Thyroid gland (tissue), 4 donors: ENCODE measurements at regions not wholly inside any gene's neighbourhood (a gene's known extent, or its start where the extent isn't known, plus 50 kb on each side); places are given as distances from the start of the nearest gene placed in this dataset.

Source experiments
- DNase-seq, 2 donors: peaks; one replicate each; pipeline ENCODE4 v3.0.0-alpha.2; 2019
- H3K27ac ChIP-seq, 3 donors: fragments of 200-600 bp; sonication (generic); 1 replicate in 2 of 3; 2 replicates in 1 of 3; pipeline ENCODE4 v1.5.1; 2016 to 2019; ENCODE audit warnings: mild to moderate bottlenecking in 1 of 3, moderate library complexity in 1 of 3
- H3K27me3 ChIP-seq: fragments of 200-600 bp; sonication (generic); one replicate; pipeline ENCODE4 v1.5.1; 2019
- H3K36me3 ChIP-seq, 2 donors: fragments of 200-600 bp; sonication (generic); one replicate each; pipeline ENCODE4 v1.5.1; 2016 to 2019
- H3K4me1 ChIP-seq, 2 donors: fragments of 200-600 bp; sonication (generic); one replicate each; pipeline ENCODE4 v1.5.1; 2017 to 2019
- H3K4me3 ChIP-seq, 3 donors: fragments of 200-600 bp; sonication (generic); replicated peaks in 1 of 3; 1 replicate in 2 of 3; 2 replicates in 1 of 3; pipeline ENCODE4 v1.5.1; 2016; ENCODE audit warnings: mild to moderate bottlenecking in 1 of 3
- H3K9me3 ChIP-seq: fragments of 200-600 bp; sonication (generic); one replicate; pipeline ENCODE4 v1.5.1; 2017
- POLR2A ChIP-seq, 2 donors: fragments of 450-650 bp; IDR thresholded peaks; one replicate each; pipeline ENCODE4 v1.6.1; 2017; ENCODE audit warnings: antibody characterized with exemption in 2 of 2, mild to moderate bottlenecking in 2 of 2, moderate library complexity in 1 of 2
- WGBS, 2 donors: methylation state at CpG; one replicate each; pipeline ENCODE4 v1.1.5; 2017; 5-methylcytosine and 5-hydroxymethylcytosine counted together
- intact Hi-C: fragments of 100-400 bp; cut with DNase I; formaldehyde crosslinking; loops from one replicate; pipeline ENCODE4 v1.15.1; 2023
- TF ChIP-seq, protein P1 (sequence below), 6 experiments: fragments of 200-600 bp in 3 of 6; fragments of 450-650 bp in 3 of 6; sonication (generic) in 3 of 6; IDR thresholded peaks; one replicate each; pipeline ENCODE4 v1.5.1; 2016 to 2019; ENCODE audit warnings: antibody characterized with exemption in 6 of 6, mild to moderate bottlenecking in 2 of 6, inconsistent platforms in 1 of 6, moderate library complexity in 1 of 6

DNA sequence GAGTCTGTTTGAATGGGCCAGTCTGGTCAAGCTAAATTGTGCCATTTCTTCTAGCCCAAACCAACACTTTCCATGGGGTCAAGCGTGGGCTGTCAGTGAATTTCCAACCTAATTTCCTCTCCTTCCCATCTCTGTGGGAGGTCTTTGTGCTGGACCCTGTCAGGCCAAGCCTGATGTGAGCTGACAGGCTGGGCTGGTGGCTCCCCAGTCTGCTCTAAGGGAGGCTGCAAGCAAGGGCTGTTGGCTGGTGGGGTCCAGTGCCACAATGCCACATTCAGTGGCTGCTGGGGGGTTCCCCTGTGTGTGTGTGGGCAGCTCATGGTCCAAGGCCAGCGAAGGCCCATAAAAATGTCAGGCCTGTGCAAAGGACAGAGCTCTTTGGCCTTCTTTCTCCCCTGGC is 216.1 kb downstream of the OPA1 start:
- DNase-seq, result no peak
- intact Hi-C loops, result no loop called here
- no peaks in the 10 kb centered on the region for H3K36me3 ChIP-seq

DNA sequence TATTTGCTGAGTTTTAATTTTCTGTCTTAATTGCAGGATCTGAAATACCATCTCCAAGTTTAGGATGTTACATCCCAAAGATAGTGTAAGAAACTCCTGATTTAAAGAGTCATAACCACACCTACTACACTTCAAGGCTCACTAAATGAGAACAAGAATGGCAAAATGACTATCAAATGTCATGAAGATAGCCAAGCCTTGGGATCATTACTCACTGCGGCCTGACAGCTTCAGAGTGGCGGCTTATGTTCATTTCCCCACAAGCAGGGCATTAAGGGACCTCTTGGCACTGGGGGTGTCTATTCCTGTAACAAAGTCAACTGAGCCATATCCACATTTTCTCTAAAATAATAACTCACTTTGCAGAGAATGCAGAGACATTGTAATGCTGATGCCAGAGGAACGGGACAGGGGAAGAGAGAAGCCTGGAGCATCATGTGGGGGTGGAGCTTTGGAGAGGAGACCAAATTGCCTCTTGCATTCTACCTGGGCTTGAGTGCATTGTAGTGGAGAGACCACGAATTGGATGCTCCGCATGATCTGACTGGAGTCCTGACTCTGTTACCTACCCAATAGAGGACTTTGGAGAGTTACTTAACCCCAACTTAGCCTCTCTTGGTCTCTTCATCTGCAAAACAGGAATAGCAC is 219.2 kb downstream of the OPA1 start:
- Histone ChIP-seq H3K27ac (no peak overlapping the region), H3K27me3 (no peaks in the 10 kb centered on the region), H3K4me1 (peaks cover 0 to 6% of the 10 kb centered on the region in 2 donors), H3K9me3 (no peaks in the 10 kb centered on the region), H3K4me3 (no peak overlapping the region), H3K36me3 (no peaks in the 10 kb centered on the region)
- WGBS, 2 donors, result 86 to 92% methylated on average over 5 of the region's 5 CpGs
- intact Hi-C loops, result no loop called here
- DNase-seq, result no peak
- TF ChIP-seq, protein P1, sequence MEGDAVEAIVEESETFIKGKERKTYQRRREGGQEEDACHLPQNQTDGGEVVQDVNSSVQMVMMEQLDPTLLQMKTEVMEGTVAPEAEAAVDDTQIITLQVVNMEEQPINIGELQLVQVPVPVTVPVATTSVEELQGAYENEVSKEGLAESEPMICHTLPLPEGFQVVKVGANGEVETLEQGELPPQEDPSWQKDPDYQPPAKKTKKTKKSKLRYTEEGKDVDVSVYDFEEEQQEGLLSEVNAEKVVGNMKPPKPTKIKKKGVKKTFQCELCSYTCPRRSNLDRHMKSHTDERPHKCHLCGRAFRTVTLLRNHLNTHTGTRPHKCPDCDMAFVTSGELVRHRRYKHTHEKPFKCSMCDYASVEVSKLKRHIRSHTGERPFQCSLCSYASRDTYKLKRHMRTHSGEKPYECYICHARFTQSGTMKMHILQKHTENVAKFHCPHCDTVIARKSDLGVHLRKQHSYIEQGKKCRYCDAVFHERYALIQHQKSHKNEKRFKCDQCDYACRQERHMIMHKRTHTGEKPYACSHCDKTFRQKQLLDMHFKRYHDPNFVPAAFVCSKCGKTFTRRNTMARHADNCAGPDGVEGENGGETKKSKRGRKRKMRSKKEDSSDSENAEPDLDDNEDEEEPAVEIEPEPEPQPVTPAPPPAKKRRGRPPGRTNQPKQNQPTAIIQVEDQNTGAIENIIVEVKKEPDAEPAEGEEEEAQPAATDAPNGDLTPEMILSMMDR (IDR thresholded peaks at IDR 0.05), result no peak
- no peak for TF ChIP-seq POLR2A (IDR thresholded peaks at IDR 0.05)

More for the DNA sequence above, 216.1 kb downstream of the OPA1 start:
- H3K9me3 ChIP-seq, result no peaks in the 10 kb centered on the region
- 95 to 96% methylated on average over 2 of the region's 2 CpGs for WGBS, 2 donors
- no peak for TF ChIP-seq POLR2A (IDR thresholded peaks at IDR 0.05)
- TF ChIP-seq, protein P1 (IDR thresholded peaks at IDR 0.05), result no peak
- no peak overlapping the region for H3K27ac ChIP-seq
- H3K27me3 ChIP-seq, result no peaks in the 10 kb centered on the region
- H3K4me1 ChIP-seq, result no peaks in the 10 kb centered on the region
- no peak overlapping the region for H3K4me3 ChIP-seq

DNA sequence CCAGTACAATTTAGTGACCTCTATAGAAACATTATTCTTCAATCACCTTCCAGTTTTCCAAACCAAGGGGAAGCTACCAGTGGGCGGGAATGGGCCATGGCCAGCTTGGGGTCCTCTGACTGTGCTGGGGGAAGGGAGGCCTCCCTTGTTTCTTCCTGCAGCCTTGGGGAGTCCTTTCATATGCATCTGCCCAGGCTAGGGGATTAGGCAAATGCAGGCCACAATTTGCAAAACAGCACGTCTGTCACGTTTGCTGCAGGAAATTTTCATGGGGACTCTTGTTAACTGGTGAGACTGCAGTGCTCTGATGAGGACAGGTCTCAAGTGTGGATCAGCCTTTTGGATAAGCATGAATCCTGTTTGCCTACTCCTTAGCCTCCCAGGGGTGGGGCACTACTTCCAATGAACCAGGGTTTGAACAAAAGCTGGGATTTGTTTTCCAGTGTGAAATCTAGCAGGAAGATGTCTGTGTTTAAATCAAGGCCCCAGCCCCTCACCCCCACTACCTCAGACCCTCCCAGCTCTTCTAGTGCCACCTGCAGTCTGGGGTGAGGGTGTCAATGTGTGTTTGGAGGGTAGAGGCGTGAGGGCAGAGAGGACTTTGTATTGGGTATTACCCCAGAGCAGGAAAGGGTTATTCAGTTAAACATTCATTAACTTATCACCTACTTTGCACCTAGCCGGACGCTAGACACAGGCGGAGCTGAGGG is 219.9 kb downstream of the OPA1 start:
- no peak overlapping the region for H3K27ac ChIP-seq
- TF ChIP-seq, protein P1 (IDR thresholded peaks at IDR 0.05), result no peak
- no peak for TF ChIP-seq POLR2A (IDR thresholded peaks at IDR 0.05)
- H3K4me3 ChIP-seq, result no peak overlapping the region
- DNase-seq, result no peak
- H3K27me3 ChIP-seq, result no peaks in the 10 kb centered on the region
- no peaks in the 10 kb centered on the region for H3K36me3 ChIP-seq
- 92 to 97% methylated on average over 7 of the region's 7 CpGs for WGBS, 2 donors
- H3K9me3 ChIP-seq, result no peaks in the 10 kb centered on the region
- peaks cover 0 to 6% of the 10 kb centered on the region in 2 donors for H3K4me1 ChIP-seq
- intact Hi-C loops, result no loop called here

DNA sequence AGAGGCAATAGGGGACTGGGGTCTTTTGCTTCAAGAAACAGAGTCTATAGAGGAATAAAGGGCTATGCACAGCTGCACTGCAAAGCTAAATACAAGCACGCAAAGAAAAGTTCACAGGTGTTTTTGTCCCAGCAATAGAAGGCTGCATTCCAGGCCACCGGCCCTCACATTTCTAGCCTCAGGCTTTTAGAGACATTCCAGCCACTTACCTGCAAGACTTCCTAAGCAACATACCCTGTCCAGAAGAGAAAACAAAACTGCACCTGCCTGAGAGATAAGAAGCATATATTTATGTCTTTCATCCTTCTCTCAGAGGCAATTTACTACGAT is 220.5 kb downstream of the OPA1 start:
- 89 to 91% methylated on average over 3 of the region's 3 CpGs for WGBS, 2 donors
- no peak for DNase-seq
- no peak overlapping the region for H3K4me3 ChIP-seq
- no peaks in the 10 kb centered on the region for H3K36me3 ChIP-seq
- H3K27ac ChIP-seq, result no peak overlapping the region
- peaks cover 0 to 6% of the 10 kb centered on the region in 2 donors for H3K4me1 ChIP-seq
- no peaks in the 10 kb centered on the region for H3K27me3 ChIP-seq
- H3K9me3 ChIP-seq, result no peaks in the 10 kb centered on the region
- TF ChIP-seq, protein P1 (IDR thresholded peaks at IDR 0.05), result no peak
- TF ChIP-seq POLR2A (IDR thresholded peaks at IDR 0.05), result no peak
- intact Hi-C loops, result no loop called here

DNA sequence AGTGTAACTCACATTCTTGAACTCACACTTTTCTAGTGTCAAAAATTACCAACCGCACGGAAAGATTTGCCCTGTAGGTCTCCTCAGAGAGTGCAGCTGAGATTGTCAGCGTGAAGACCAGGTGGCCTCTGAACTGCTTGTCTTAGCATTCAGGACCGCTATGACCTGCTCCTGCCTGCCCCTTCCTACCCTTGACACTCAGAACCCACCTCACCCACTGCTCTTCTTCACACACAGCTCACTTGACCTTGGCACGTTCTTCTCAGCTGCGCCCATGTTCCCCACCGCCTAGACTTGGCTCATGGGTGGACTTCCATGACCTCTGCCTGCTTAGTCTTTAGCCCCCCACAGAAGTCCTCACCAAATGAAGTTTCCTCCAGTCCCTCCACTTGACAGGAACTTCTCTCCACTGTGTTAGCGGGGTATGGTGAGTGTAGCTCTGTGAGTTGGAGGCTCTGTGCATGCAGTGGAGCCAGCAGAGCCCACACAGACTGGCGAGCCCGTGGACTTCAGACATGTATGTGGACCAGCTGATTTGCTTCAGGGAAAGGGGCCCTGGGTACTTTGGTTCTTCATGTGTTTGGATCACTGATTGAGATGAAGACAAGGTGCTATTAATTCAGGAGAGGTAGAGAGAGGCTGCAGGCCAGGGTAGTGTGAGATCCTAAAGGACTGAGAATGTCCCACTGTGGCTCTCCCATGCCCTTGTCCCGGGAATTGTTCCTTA is 221.3 kb downstream of the OPA1 start:
- Histone ChIP-seq H3K36me3 (no peaks in the 10 kb centered on the region), H3K9me3 (no peaks in the 10 kb centered on the region), H3K27ac (no peak overlapping the region), H3K4me1 (peaks cover 0 to 6% of the 10 kb centered on the region in 2 donors), H3K4me3 (no peak overlapping the region), H3K27me3 (no peaks in the 10 kb centered on the region)
- TF ChIP-seq POLR2A (IDR thresholded peaks at IDR 0.05), result no peak
- TF ChIP-seq, protein P1 (IDR thresholded peaks at IDR 0.05), result no peak
- intact Hi-C loops, result no loop called here
- DNase-seq, result no peak
- 94 to 98% methylated on average over 10 to 11 of the region's 11 CpGs for WGBS, 2 donors
